Chondrocyte (in vitro differentiated cells): ENCODE measurements at regions not wholly inside any gene's neighbourhood (a gene's known extent, or its start where the extent isn't known, plus 50 kb on each side); places are given as distances from the start of the nearest gene placed in this dataset.

Experiments
- DNase-seq: peaks from one replicate; pipeline ENCODE4 v3.0.0; 2021; ENCODE audit warnings: mixed read lengths, low spot score
- H3K27ac Mint-ChIP-seq: one replicate; pipeline ENCODE4 v1.8.0; 2021; ENCODE audit warnings: mild to moderate bottlenecking, moderate library complexity, mixed read lengths; ENCODE audit not compliant: unreplicated experiment
- H3K27me3 Mint-ChIP-seq: 2 replicates; pipeline ENCODE4 v1.8.0; 2021; ENCODE audit warnings: low read depth, mixed read lengths
- H3K36me3 Mint-ChIP-seq: 2 replicates; pipeline ENCODE4 v1.8.0; 2021; ENCODE audit warnings: low read depth, mixed read lengths
- H3K4me1 Mint-ChIP-seq: 2 replicates; pipeline ENCODE4 v1.8.0; 2021; ENCODE audit warnings: low read depth, mild to moderate bottlenecking, mixed read lengths
- H3K4me3 Mint-ChIP-seq: one replicate; pipeline ENCODE4 v1.8.0; 2021; ENCODE audit warnings: mild to moderate bottlenecking, moderate library complexity, mixed read lengths; ENCODE audit not compliant: unreplicated experiment
- H3K9me3 Mint-ChIP-seq: 2 replicates; pipeline ENCODE4 v1.8.0; 2021; ENCODE audit warnings: low read depth, mixed read lengths
- TF ChIP-seq, protein P1 (sequence below): fragments of 200-600 bp; sonication (generic); IDR thresholded peaks from 2 replicates; pipeline ENCODE4 v1.5.0; 2021; ENCODE audit warnings: antibody characterized with exemption, mild to moderate bottlenecking, moderate library complexity

DNA sequence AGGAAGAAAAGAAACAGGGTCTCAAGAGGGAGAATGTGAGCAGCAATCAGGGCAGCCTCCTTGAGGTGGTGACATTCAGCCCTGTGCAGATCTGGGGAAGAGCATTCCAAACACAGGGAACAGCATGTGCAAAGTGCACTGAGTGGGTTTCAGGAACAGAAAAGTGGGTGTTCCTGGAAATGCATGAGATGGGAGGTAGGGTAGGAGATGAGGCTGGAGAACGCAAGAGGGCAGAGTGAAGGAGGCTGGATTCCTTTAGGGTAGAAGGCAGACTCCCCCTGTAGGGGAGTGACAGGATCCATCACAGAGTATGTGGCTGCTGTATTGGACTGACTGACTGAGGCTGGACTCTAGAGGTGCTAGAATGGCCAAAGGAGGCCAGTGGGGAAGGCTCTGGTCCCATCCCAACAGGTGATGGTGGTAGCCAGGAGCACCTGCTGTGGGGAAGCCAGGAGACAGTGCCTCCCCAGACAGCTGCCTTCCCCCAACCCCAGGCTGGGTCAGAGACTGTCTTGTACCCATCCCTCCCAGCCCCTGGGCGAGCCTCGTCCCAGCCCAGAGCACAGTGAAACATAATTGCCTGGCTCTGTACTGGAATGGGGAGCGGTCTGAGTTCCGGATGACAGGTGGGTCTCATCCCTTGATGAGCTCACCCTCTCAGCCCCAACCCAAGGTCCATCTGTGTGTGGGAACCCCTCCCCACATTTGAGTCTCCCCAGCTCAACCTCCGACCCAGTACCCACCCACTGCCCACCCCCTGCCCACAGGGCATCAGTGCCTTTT is 419.4 kb downstream of the MN1 start:
- Mint-ChIP-seq H3K4me3 (no peak overlapping the region), H3K27ac (no peak overlapping the region), H3K27me3 (no peaks in the 10 kb centered on the region), H3K4me1 (peaks cover 25% of the 10 kb centered on the region), H3K36me3 (no peaks in the 10 kb centered on the region), H3K9me3 (no peaks in the 10 kb centered on the region)
- DNase-seq: no peak
- TF ChIP-seq, protein P1, sequence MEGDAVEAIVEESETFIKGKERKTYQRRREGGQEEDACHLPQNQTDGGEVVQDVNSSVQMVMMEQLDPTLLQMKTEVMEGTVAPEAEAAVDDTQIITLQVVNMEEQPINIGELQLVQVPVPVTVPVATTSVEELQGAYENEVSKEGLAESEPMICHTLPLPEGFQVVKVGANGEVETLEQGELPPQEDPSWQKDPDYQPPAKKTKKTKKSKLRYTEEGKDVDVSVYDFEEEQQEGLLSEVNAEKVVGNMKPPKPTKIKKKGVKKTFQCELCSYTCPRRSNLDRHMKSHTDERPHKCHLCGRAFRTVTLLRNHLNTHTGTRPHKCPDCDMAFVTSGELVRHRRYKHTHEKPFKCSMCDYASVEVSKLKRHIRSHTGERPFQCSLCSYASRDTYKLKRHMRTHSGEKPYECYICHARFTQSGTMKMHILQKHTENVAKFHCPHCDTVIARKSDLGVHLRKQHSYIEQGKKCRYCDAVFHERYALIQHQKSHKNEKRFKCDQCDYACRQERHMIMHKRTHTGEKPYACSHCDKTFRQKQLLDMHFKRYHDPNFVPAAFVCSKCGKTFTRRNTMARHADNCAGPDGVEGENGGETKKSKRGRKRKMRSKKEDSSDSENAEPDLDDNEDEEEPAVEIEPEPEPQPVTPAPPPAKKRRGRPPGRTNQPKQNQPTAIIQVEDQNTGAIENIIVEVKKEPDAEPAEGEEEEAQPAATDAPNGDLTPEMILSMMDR: no peak

DNA sequence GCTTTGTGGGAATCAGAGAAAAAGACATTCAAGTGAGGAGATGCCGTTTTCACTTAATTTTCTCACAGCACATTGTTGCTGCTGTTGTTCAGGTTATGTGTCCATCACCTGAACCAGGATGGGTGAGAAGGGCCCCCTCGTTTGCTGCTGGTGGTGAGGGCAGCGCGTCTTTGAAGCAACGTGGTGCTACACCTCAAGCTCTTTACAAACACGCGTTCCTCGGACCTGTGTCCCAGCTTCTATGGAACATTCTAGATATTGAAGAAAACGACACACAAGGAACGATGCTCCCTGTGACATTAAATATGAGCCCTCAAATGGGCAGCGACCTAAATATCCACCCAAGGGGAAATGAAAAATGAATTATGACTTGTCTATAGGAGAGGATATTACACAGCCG is 418.6 kb downstream of the MN1 start:
- no peak for DNase-seq
- TF ChIP-seq, protein P1: no peak
- H3K27me3 Mint-ChIP-seq: no peaks in the 10 kb centered on the region
- no peak overlapping the region for H3K4me3 Mint-ChIP-seq
- no peaks in the 10 kb centered on the region for H3K9me3 Mint-ChIP-seq
- H3K4me1 Mint-ChIP-seq: peaks cover 18% of the 10 kb centered on the region
- no peaks in the 10 kb centered on the region for H3K36me3 Mint-ChIP-seq
- H3K27ac Mint-ChIP-seq: no peak overlapping the region

DNA sequence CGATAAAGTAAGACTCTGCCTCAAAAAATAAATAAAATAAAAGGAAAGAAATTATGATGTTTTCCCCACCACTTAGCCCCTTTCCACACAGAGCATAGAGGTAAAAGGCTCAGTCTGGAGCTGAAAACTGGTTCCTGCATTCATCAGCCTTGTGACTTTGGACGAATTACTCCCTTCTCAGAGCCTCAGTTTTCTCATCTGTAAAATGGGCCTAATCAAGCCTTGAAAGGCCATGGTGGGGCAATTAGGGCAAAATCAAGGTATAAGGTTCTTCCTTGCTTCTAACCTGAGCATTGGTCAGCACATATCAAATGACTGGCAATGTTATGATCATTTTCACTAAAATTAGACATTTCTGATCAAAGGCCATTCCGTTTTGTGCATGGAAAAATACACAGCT is 417.7 kb downstream of the MN1 start:
- TF ChIP-seq, protein P1: no peak
- Mint-ChIP-seq H3K36me3 (no peaks in the 10 kb centered on the region), H3K9me3 (no peaks in the 10 kb centered on the region), H3K27me3 (no peaks in the 10 kb centered on the region), H3K27ac (no peak overlapping the region), H3K4me1 (peaks cover 9% of the 10 kb centered on the region), H3K4me3 (no peak overlapping the region)
- DNase-seq: no peak

DNA sequence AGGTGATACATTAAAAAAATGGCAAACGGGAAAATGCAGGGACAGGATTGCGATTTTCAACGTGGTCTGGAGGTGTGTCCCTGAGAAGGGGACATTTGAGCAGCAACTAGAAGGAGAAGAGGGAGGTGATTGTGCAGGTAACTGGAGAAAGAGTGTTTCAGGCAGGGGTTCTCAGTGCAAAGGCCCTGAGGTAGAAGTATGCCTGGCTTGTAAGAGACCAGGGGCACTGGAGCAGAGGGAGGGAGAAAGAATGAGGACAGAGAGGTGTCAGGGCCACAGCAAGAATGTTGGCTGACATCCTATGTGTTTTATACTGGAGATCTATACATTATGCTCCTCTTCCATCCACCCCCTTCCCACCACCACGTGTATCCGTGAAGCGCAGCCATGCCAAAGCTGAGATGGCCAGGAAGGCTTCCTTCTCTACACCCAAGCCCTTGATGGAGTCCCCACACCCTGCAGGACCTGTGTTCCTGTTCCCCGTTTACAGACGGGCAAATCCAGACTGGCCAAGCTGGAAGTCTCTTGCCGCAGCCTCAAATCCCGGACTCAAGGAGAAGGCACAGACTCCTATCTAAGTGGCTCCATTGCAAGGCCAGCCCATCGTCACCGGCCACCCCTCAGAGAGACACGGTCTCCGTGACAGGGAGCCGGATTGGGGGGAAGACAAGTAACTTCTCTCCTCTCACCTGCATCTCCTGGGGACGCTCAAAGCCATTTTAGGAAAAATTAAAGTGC is 416.1 kb downstream of the MN1 start:
- no peak for DNase-seq
- no peaks in the 10 kb centered on the region for H3K36me3 Mint-ChIP-seq
- no peak overlapping the region for H3K4me3 Mint-ChIP-seq
- H3K27me3 Mint-ChIP-seq: no peaks in the 10 kb centered on the region
- peaks cover 12% of the 10 kb centered on the region for H3K4me1 Mint-ChIP-seq
- no peak overlapping the region for H3K27ac Mint-ChIP-seq
- TF ChIP-seq, protein P1: no peak
- H3K9me3 Mint-ChIP-seq: no peaks in the 10 kb centered on the region

DNA sequence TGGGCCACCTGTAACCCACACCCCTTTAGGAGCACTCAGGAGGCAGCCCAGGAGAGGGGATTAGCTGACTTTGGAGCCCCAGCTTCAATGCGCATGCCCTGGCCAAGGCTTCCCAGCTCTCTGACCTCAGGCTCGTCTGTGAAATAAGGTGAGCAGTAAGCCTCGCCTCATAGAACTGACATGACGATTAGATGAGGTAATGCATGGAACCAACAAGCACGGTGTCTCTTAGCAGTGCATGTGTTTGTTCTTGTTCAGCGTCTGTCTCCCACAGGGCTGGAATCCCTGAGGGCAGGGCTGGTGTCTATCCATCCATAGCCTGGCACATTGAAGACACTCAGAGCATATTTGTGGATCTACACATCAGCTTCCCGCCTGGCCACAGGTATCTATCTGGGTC is 415.4 kb downstream of the MN1 start:
- Mint-ChIP-seq H3K27me3 (no peaks in the 10 kb centered on the region), H3K4me3 (no peak overlapping the region), H3K4me1 (peaks cover 17% of the 10 kb centered on the region), H3K9me3 (no peaks in the 10 kb centered on the region), H3K27ac (no peak overlapping the region), H3K36me3 (no peaks in the 10 kb centered on the region)
- TF ChIP-seq, protein P1: no peak
- DNase-seq: no peak
